ENCODE measurements at regions not wholly inside any gene's neighbourhood (a gene's known extent, or its start where the extent isn't known, plus 50 kb on each side); places are given as distances from the start of the nearest gene placed in this dataset.

DNA sequence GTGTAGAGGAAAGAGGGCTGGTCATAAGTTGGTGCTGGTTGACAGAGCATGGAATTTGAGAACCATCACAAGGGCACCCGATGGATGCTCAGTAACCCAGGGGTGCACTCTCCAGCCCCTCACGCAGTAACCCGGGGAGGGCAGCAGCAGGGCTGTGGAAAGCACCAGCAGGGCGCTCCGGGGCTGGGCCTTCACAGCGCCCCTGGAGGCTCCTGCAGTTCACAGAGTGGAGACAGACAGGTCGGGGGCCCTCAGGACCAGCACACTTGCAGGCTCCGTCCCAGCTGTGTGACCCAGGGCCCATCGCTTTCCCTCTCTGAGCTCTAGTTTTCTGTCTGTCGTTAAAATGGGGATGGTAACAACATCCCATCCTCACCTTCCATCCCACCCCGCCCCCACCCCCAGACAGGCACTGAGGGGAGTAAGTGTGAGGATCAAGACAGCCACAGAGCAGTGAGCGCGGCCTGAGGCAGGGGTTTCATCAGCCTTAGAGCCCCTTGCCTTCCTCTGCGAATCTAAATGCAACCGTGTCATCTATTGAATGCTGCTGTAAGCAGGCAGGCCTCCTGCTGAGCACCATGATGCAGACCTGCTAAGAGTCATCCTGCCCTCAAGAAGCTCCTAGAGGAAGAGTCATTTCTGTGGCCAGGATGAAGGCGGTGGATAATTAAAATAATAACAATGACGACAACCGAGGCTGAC is 90.2 kb upstream of the LINGO1 start:
- TF ChIP-seq, protein P1, sequence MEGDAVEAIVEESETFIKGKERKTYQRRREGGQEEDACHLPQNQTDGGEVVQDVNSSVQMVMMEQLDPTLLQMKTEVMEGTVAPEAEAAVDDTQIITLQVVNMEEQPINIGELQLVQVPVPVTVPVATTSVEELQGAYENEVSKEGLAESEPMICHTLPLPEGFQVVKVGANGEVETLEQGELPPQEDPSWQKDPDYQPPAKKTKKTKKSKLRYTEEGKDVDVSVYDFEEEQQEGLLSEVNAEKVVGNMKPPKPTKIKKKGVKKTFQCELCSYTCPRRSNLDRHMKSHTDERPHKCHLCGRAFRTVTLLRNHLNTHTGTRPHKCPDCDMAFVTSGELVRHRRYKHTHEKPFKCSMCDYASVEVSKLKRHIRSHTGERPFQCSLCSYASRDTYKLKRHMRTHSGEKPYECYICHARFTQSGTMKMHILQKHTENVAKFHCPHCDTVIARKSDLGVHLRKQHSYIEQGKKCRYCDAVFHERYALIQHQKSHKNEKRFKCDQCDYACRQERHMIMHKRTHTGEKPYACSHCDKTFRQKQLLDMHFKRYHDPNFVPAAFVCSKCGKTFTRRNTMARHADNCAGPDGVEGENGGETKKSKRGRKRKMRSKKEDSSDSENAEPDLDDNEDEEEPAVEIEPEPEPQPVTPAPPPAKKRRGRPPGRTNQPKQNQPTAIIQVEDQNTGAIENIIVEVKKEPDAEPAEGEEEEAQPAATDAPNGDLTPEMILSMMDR (conservative IDR thresholded peaks at IDR 0.05) = no peak

GRCh38 chr15:77721963-77722362 is 89.3 kb upstream of the LINGO1 start:
- TF ChIP-seq, protein P1 (conservative IDR thresholded peaks at IDR 0.05) = no peak
- H3K27ac ChIP-seq = no peak overlapping the region

More for the DNA sequence above, 90.2 kb upstream of the LINGO1 start:
- H3K27ac ChIP-seq = no peak overlapping the region

- TF ChIP-seq, protein P1 (conservative IDR thresholded peaks at IDR 0.05) = no peak
- no peak overlapping the region for H3K27ac ChIP-seq
Observed at GRCh38 chr15:77720655-77721054, 87.9 kb upstream of the LINGO1 start.

- TF ChIP-seq, protein P1 (conservative IDR thresholded peaks at IDR 0.05) = no peak
Observed at GRCh38 chr15:77720173-77720572, 87.5 kb upstream of the LINGO1 start.

DNA sequence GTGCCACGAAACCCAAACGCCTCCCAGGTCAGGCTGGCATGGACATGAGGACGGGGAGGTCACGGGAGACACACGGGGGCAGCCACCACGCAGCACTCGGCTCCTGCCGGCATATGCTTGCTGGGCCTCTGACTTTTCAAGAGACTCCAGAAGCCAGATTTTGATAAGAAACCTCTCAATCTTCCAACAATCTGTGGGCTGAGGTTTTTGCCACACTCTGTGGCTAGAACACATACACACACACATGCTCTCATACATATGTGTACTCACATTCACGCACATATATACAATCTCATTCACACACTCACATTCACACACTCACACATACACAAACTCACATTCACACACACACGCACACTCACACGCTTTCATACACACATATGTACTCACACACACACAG is 86.7 kb upstream of the LINGO1 start:
- TF ChIP-seq, protein P1 (conservative IDR thresholded peaks at IDR 0.05) = no peak

More at GRCh38 chr15:77720173-77720572, 87.5 kb upstream of the LINGO1 start:
- H3K27ac ChIP-seq = no peak overlapping the region

GRCh38 chr15:77717333-77717990 is 84.8 kb upstream of the LINGO1 start:
- TF ChIP-seq, protein P1 (conservative IDR thresholded peaks at IDR 0.05) = 0 out of 2 replicates have a peak, but pooled peaks have one; percentile 7
- H3K27ac ChIP-seq = peak overlapping the region; percentile 80

More for the DNA sequence above, 86.7 kb upstream of the LINGO1 start:
- H3K27ac ChIP-seq = no peak overlapping the region

- peak overlapping the region; percentile 80 for H3K27ac ChIP-seq
- TF ChIP-seq, protein P1 (conservative IDR thresholded peaks at IDR 0.05) = no peak
Observed at GRCh38 chr15:77716632-77717332, 84.1 kb upstream of the LINGO1 start.

Data from VCaP (cell line).